HL-60 (cell line): ENCODE measurements at regions not wholly inside any gene's neighbourhood (a gene's known extent, or its start where the extent isn't known, plus 50 kb on each side); places are given as distances from the start of the nearest gene placed in this dataset.

Experiments
- GABPA ChIP-seq: IDR thresholded peaks from 2 replicates; pipeline ENCODE4 v1.6.1; 2012; ENCODE audit warnings: low read depth
- TF ChIP-seq, protein P1 (sequence below): IDR thresholded peaks from one replicate; pipeline ENCODE4 v1.5.1; 2011; ENCODE audit warnings: low read length, control low read depth, inconsistent platforms; ENCODE audit not compliant: insufficient read depth

DNA sequence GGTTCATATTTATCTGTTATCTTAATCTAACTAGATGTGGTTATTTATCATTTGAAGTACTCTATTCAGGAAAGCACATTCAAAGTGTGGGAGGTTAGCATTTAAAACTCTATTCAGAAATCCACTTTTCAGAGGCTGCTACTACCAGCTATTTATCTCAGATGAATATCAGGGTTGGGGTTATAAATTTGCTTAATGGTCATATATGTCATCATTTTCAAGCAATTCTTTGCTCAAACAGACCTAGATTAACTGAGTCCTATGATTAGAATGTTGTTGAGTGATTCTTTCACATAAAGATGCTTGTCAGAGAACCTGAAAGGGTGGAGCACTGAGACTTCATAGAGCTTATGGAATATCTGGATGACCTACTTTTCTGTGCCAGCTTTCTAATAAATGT, 436.9 kb upstream of the TGFBR2 start:
- TF ChIP-seq, protein P1, sequence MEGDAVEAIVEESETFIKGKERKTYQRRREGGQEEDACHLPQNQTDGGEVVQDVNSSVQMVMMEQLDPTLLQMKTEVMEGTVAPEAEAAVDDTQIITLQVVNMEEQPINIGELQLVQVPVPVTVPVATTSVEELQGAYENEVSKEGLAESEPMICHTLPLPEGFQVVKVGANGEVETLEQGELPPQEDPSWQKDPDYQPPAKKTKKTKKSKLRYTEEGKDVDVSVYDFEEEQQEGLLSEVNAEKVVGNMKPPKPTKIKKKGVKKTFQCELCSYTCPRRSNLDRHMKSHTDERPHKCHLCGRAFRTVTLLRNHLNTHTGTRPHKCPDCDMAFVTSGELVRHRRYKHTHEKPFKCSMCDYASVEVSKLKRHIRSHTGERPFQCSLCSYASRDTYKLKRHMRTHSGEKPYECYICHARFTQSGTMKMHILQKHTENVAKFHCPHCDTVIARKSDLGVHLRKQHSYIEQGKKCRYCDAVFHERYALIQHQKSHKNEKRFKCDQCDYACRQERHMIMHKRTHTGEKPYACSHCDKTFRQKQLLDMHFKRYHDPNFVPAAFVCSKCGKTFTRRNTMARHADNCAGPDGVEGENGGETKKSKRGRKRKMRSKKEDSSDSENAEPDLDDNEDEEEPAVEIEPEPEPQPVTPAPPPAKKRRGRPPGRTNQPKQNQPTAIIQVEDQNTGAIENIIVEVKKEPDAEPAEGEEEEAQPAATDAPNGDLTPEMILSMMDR: no peak
- no peak for TF ChIP-seq GABPA
